ENCODE measurements at regions not wholly inside any gene's neighbourhood (a gene's known extent, or its start where the extent isn't known, plus 50 kb on each side); places are given as distances from the start of the nearest gene placed in this dataset.
"Not testable (repeated sequence)": the region's sequence is repeated elsewhere in the genome, so short reads cannot be mapped to it uniquely, and the experiment has no call there.

DNA sequence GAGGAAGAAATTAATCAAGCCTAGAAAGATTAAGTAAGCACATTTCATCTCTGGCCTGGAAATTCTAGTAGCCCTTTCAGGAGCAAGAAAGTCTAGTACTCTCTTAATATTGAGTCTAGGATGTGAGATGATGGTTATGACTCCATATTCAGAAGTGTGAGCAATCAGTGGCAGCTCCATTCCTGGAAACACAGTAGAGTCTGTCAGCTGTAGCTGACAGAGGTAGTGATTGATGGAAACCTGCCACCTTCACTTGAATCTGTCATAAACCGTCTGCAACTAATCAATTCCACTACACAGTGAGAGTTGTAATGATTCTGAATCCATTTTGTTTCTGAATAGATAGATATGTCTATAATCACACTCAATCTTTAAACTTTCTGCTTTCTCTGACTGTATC lies 635.1 kb downstream of the IRS1 start:
- Histone ChIP-seq H3K9me2 (replicated peaks; ENCODE audit: insufficient read depth, low read length) (no peaks in the 10 kb centered on the region), H3K79me2 (ENCODE audit: insufficient read depth, low read length) (no peaks in the 10 kb centered on the region), H3K9ac (ENCODE audit: low read length) (no peak overlapping the region), H3K4me2 (ENCODE audit: low read depth, low read length, poor library complexity, severe bottlenecking) (no peak overlapping the region), H3K27ac (ENCODE audit: low read depth, low read length) (no peak overlapping the region), H3K9me3 (ENCODE audit: insufficient read depth, low read length) (no peaks in the 10 kb centered on the region), H2AFZ (ENCODE audit: low read depth, low read length, severe bottlenecking) (no peak overlapping the region), H3K4me3 (ENCODE audit: insufficient read depth, low read length, poor library complexity, severe bottlenecking) (no peak overlapping the region), H3K36me3 (ENCODE audit: low read length) (no peaks in the 10 kb centered on the region), H3F3A (ENCODE audit: insufficient read depth) (no peaks in the 10 kb centered on the region), H4K20me1 (ENCODE audit: low read depth, low read length) (no peaks in the 10 kb centered on the region), H3K27me3 (ENCODE audit: low read length) (no peaks in the 10 kb centered on the region)
- TF ChIP-seq CTCF (IDR thresholded peaks at IDR 0.05; ENCODE audit: insufficient read depth, low read length, poor library complexity, severe bottlenecking): no peak
- no peak for TF ChIP-seq EZH2phosphoT487 (conservative IDR thresholded peaks at IDR 0.05; ENCODE audit: low read length)

- H2AFZ ChIP-seq (ENCODE audit: low read depth, low read length, severe bottlenecking); H3K27ac ChIP-seq (ENCODE audit: low read depth, low read length); H4K20me1 ChIP-seq (ENCODE audit: low read depth, low read length); H3K4me3 ChIP-seq (ENCODE audit: insufficient read depth, low read length, poor library complexity, severe bottlenecking); H3K9me3 ChIP-seq (ENCODE audit: insufficient read depth, low read length); H3K36me3 ChIP-seq (ENCODE audit: low read length); H3K9ac ChIP-seq (ENCODE audit: low read length); H3F3A ChIP-seq (ENCODE audit: insufficient read depth); H3K9me2 ChIP-seq (replicated peaks; ENCODE audit: insufficient read depth, low read length); H3K27me3 ChIP-seq (ENCODE audit: low read length); H3K79me2 ChIP-seq (ENCODE audit: insufficient read depth, low read length); H3K4me2 ChIP-seq (ENCODE audit: low read depth, low read length, poor library complexity, severe bottlenecking): not testable (repeated sequence)
Observed at GRCh38 chr2:226160617-226161016, 639.0 kb downstream of the IRS1 start.

GRCh38 chr2:226159875-226160479 lies 639.6 kb downstream of the IRS1 start:
- Histone ChIP-seq H3K9me3 (ENCODE audit: insufficient read depth, low read length) (no peaks in the 10 kb centered on the region), H3K4me2 (ENCODE audit: low read depth, low read length, poor library complexity, severe bottlenecking) (no peak overlapping the region), H3K27me3 (ENCODE audit: low read length) (no peaks in the 10 kb centered on the region), H3K36me3 (ENCODE audit: low read length) (no peaks in the 10 kb centered on the region), H3F3A (ENCODE audit: insufficient read depth) (no peaks in the 10 kb centered on the region), H3K27ac (ENCODE audit: low read depth, low read length) (no peak overlapping the region), H4K20me1 (ENCODE audit: low read depth, low read length) (no peaks in the 10 kb centered on the region), H3K4me3 (ENCODE audit: insufficient read depth, low read length, poor library complexity, severe bottlenecking) (no peak overlapping the region), H3K9ac (ENCODE audit: low read length) (no peak overlapping the region), H3K79me2 (ENCODE audit: insufficient read depth, low read length) (no peaks in the 10 kb centered on the region), H2AFZ (ENCODE audit: low read depth, low read length, severe bottlenecking) (no peak overlapping the region), H3K9me2 (replicated peaks; ENCODE audit: insufficient read depth, low read length) (no peaks in the 10 kb centered on the region)
- TF ChIP-seq CTCF (IDR thresholded peaks at IDR 0.05; ENCODE audit: insufficient read depth, low read length, poor library complexity, severe bottlenecking) (no peak), EZH2phosphoT487 (conservative IDR thresholded peaks at IDR 0.05; ENCODE audit: low read length) (no peak)

DNA sequence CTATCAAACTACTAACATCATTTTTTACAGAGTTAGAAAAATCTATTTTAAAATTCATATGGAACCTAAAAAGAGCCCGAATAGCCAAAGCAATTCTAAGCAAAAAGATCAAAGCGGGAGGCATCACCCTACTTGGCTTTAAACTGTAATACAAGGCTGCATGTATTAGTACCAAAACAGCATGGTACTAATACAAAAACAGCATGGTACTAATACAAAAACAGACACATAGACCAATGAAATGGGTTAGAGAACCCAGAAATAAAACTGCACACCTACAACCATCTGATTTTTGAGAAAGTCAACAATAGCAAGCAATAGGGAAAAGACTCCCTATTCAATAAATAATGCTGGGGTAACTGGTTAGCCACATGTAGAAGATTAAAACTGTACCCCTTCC lies 640.7 kb downstream of the IRS1 start:
- Histone ChIP-seq H3K9me2 (replicated peaks; ENCODE audit: insufficient read depth, low read length) (no peaks in the 10 kb centered on the region), H4K20me1 (ENCODE audit: low read depth, low read length) (no peaks in the 10 kb centered on the region), H3K27ac (ENCODE audit: low read depth, low read length) (no peak overlapping the region), H3K36me3 (ENCODE audit: low read length) (no peaks in the 10 kb centered on the region), H3K27me3 (ENCODE audit: low read length) (no peaks in the 10 kb centered on the region), H3F3A (ENCODE audit: insufficient read depth) (no peaks in the 10 kb centered on the region), H2AFZ (ENCODE audit: low read depth, low read length, severe bottlenecking) (no peak overlapping the region), H3K9ac (ENCODE audit: low read length) (no peak overlapping the region), H3K79me2 (ENCODE audit: insufficient read depth, low read length) (no peaks in the 10 kb centered on the region), H3K9me3 (ENCODE audit: insufficient read depth, low read length) (no peaks in the 10 kb centered on the region), H3K4me3 (ENCODE audit: insufficient read depth, low read length, poor library complexity, severe bottlenecking) (no peak overlapping the region), H3K4me2 (ENCODE audit: low read depth, low read length, poor library complexity, severe bottlenecking) (no peak overlapping the region)
- TF ChIP-seq CTCF (IDR thresholded peaks at IDR 0.05; ENCODE audit: insufficient read depth, low read length, poor library complexity, severe bottlenecking) (no peak), EZH2phosphoT487 (conservative IDR thresholded peaks at IDR 0.05; ENCODE audit: low read length) (no peak)
